GM12878 (cell line): ENCODE measurements at regions not wholly inside any gene's neighbourhood (a gene's known extent, or its start where the extent isn't known, plus 50 kb on each side); places are given as distances from the start of the nearest gene placed in this dataset.

Experiments used
- CTCF ChIP-seq, 3 experiments: IDR thresholded peaks in 2 of 3; conservative IDR thresholded peaks in 1 of 3; 2 replicates each; pipeline ENCODE4 v1.5.1; 2011; ENCODE audit warnings: low read depth in 3 of 3, low read length in 3 of 3, mild to moderate bottlenecking in 3 of 3, control low read depth in 2 of 3, moderate library complexity in 2 of 3, inconsistent platforms in 1 of 3, mixed read lengths in 1 of 3; ENCODE audit not compliant: control insufficient read depth in 2 of 3, insufficient read depth in 1 of 3; ENCODE audit errors: extremely low read depth in 1 of 3
- HCFC1 ChIP-seq: fragments of 150-350 bp; IDR thresholded peaks from 2 replicates; pipeline ENCODE4 v1.6.1; 2014; ENCODE audit warnings: low read length
- NBN ChIP-seq: fragments of 450-650 bp; IDR thresholded peaks from 2 replicates; pipeline ENCODE4 v1.6.1; 2016
- PAX5 ChIP-seq: IDR thresholded peaks from 2 replicates; pipeline ENCODE4 v1.6.1; 2011; ENCODE audit warnings: low read depth, low read length, borderline replicate concordance
- POLR2A ChIP-seq: IDR thresholded peaks from 2 replicates; pipeline ENCODE4 v1.6.1; 2011; ENCODE audit warnings: low read depth, mild to moderate bottlenecking, low read length
- REST ChIP-seq: IDR thresholded peaks from 2 replicates; pipeline ENCODE4 v1.6.1; 2012; ENCODE audit warnings: mild to moderate bottlenecking, low read depth, low read length
- SMC3 ChIP-seq: IDR thresholded peaks from 2 replicates; pipeline ENCODE4 v1.6.1; 2011; ENCODE audit warnings: low read length, improper control_type of control experiment, borderline replicate concordance
- SUZ12 ChIP-seq: fragments of 200-600 bp; sonication (generic); IDR thresholded peaks from one replicate; pipeline ENCODE4 v1.6.1; 2018; ENCODE audit warnings: antibody characterized with exemption, mild to moderate bottlenecking; ENCODE audit not compliant: unreplicated experiment
- TAF1 ChIP-seq: IDR thresholded peaks from 2 replicates; pipeline ENCODE4 v1.6.1; 2011; ENCODE audit warnings: mild to moderate bottlenecking, low read depth, low read length, borderline replicate concordance
- TARDBP ChIP-seq: IDR thresholded peaks from 2 replicates; pipeline ENCODE4 v1.6.1; 2016; ENCODE audit warnings: borderline replicate concordance
- ZNF217 ChIP-seq: fragments of 450-650 bp; IDR thresholded peaks from 2 replicates; pipeline ENCODE4 v1.6.1; 2017; ENCODE audit warnings: antibody characterized with exemption, mild to moderate bottlenecking

GRCh38 chr17:55664287-55664686 lies 58.4 kb downstream of the TMEM100 start:
- TF ChIP-seq CTCF (IDR thresholded peaks at IDR 0.05 in 2 of 3, conservative IDR thresholded peaks at IDR 0.05 in 1 of 3; ENCODE audit: control insufficient read depth in 2 of 3, extremely low read depth in 1 of 3, insufficient read depth in 1 of 3, low read depth in 3 of 3, low read length in 3 of 3), result no peak
- no peak for TF ChIP-seq TAF1
- no peak for TF ChIP-seq REST
- TF ChIP-seq POLR2A, result no peak
- no peak for TF ChIP-seq TARDBP
- no peak for TF ChIP-seq SUZ12
- no peak for TF ChIP-seq SMC3
- no peak for TF ChIP-seq NBN
- no peak for TF ChIP-seq ZNF217
- TF ChIP-seq HCFC1, result no peak
- no peak; the same call in 1 of the 2 replicates for TF ChIP-seq PAX5
